ENCODE measurements at regions not wholly inside any gene's neighbourhood (a gene's known extent, or its start where the extent isn't known, plus 50 kb on each side); places are given as distances from the start of the nearest gene placed in this dataset.

DNA sequence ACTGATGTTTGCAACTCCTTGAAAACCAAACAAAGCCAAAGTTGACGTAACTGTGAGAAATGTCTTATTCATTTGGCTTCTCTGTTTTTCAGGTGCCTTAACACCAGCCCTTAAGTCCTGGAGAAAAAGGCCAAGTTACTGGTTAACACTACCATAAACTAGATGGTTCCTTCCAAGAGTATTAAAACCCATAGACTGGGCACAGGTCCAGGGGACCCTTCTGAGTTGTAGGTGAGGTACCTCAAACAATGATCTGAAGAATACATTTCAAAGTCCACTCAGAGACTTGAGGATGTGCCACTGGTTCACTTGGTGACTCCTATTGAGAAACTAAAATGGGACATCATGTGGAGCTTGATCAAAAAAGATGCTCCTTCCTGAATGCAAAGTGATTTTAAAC is 87.0 kb downstream of the NKX6-1 start:
- H3K27ac Mint-ChIP-seq: no peak overlapping the region
- no peaks in the 10 kb centered on the region for H3K9me3 Mint-ChIP-seq
- peaks cover 5% of the 10 kb centered on the region for H3K27me3 Mint-ChIP-seq (ENCODE audit: low read depth)
- H3K36me3 Mint-ChIP-seq (ENCODE audit: low read depth): no peaks in the 10 kb centered on the region
- TF ChIP-seq, protein P1, sequence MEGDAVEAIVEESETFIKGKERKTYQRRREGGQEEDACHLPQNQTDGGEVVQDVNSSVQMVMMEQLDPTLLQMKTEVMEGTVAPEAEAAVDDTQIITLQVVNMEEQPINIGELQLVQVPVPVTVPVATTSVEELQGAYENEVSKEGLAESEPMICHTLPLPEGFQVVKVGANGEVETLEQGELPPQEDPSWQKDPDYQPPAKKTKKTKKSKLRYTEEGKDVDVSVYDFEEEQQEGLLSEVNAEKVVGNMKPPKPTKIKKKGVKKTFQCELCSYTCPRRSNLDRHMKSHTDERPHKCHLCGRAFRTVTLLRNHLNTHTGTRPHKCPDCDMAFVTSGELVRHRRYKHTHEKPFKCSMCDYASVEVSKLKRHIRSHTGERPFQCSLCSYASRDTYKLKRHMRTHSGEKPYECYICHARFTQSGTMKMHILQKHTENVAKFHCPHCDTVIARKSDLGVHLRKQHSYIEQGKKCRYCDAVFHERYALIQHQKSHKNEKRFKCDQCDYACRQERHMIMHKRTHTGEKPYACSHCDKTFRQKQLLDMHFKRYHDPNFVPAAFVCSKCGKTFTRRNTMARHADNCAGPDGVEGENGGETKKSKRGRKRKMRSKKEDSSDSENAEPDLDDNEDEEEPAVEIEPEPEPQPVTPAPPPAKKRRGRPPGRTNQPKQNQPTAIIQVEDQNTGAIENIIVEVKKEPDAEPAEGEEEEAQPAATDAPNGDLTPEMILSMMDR (IDR thresholded peaks at IDR 0.05; ENCODE audit: unreplicated experiment in 3 of 3): no peak
- H3K4me1 Mint-ChIP-seq: peaks cover 4% of the 10 kb centered on the region
- H3K4me3 Mint-ChIP-seq: no peak overlapping the region

DNA sequence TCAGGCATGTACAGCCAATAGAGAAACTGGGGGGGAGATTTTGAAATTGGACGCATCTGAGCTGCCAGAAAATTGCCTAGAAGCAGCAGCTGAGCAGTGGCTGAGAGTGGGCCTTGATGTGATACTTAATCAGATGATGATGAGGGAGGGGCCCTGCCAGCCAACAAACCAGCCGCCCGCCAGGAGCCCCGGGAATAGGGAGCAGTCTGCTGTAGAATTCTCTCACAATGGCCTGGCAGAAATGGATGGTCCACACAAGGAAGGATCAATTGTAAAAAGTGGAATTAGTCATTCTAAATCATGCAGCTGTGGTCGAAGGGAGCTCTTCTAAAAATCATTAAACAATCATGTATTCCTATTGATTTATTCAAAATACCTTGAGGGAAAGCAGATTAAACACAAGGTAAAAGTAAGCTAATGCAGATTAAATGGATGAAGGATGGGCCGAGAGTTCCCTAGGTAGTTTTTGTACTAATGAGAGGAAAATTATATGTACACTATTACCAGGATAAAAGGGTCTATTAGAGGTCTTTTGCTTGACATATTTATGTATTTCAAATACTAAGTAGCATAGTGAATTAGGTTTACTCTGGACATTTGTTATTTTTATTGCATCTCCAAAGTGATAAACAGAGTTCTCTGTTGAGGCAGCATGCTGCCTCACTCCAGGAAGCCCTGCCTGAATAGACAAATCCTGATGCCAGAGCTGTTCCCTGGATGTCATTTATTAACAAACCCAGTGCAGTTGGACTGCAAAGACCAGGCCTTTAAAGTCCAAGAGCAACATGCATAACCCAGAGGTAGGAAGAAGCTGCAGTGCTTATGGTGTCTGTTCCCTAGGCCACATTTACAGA is 91.3 kb downstream of the NKX6-1 start:
- Mint-ChIP-seq H3K4me1 (peaks cover 9% of the 10 kb centered on the region), H3K9me3 (no peaks in the 10 kb centered on the region), H3K27ac (no peak overlapping the region), H3K36me3 (ENCODE audit: low read depth) (no peaks in the 10 kb centered on the region), H3K4me3 (no peak overlapping the region), H3K27me3 (ENCODE audit: low read depth) (peaks cover 3% of the 10 kb centered on the region)
- TF ChIP-seq, protein P1 (IDR thresholded peaks at IDR 0.05; ENCODE audit: unreplicated experiment in 3 of 3): no peak

DNA sequence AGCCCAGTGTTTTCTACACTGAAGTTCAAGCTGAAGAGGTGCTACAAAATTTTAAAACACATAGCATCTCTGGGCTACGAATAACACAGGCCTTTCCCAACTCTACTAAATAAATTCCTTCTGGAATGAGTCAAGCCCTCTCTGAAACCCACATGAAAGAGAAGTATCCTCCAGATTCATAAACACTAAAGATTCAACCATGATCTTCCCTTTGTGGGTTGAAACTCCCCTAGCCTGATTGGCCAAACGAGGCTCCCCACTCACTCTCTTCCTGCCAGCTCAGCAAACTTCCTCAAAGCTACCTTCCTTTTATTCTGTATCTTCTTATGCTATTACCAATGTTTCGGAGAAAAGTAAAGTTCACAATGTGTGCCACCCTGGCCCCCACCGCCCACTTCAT is 95.4 kb downstream of the NKX6-1 start:
- H3K36me3 Mint-ChIP-seq (ENCODE audit: low read depth): no peaks in the 10 kb centered on the region
- no peak overlapping the region for H3K27ac Mint-ChIP-seq
- TF ChIP-seq, protein P1 (IDR thresholded peaks at IDR 0.05; ENCODE audit: unreplicated experiment in 3 of 3): no peak
- H3K4me3 Mint-ChIP-seq: no peak overlapping the region
- no peaks in the 10 kb centered on the region for H3K9me3 Mint-ChIP-seq
- peaks cover 3% of the 10 kb centered on the region for H3K27me3 Mint-ChIP-seq (ENCODE audit: low read depth)
- H3K4me1 Mint-ChIP-seq: peaks cover 20% of the 10 kb centered on the region

DNA sequence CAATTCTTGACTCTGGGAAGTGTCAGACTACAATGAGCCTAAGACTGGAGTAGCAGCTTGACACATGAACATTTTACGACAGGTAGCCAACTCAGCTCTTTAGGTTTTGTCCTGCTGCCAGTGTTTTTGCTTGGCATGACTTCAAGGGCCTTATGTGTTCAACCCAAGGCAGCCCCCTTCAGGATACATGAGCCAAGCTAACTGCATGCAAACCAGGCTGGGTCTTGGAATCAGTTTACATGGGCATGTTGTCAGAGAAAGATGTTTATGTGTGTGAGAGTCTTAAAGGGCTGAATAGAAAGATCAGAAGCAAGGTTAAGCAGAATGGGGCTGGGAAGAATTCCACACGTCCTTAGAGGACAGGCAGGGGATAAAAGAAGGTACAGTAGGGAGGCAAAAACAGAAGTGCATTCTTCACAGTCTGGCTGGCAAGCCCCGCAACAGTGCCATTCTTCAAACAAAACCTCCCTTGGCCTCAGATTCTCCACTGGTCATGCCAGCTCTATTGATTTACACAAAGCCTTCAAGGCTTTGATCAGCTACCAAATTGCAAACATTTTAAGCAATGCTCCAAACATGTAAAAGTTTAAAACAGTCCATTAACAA is 97.3 kb downstream of the NKX6-1 start:
- Mint-ChIP-seq H3K27me3 (ENCODE audit: low read depth) (peaks cover 3% of the 10 kb centered on the region), H3K27ac (peak overlapping the region in 2 of 3 experiments; percentile 2 to 37)

DNA sequence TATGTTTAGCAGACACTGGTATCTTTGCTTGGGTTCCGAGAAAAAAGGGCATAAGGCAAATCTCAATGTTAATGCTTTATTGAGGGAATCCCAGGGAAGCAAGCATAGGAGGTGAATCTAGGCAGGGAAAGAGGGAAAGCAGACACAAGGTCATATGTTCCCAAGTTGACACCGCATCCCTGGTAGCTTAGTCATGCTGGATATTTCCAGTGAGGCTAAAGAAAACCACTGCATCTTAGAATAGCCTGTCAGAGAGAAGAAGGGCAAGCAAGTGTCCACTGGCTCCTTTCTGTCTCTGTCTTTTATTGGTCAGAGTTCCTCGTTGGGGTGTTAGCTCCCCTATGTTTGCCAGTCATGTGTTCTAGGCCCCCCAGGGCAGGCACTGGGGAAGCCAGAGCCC is 104.7 kb downstream of the NKX6-1 start:
- no peaks in the 10 kb centered on the region for H3K4me1 Mint-ChIP-seq
- H3K9me3 Mint-ChIP-seq: no peaks in the 10 kb centered on the region
- H3K27ac Mint-ChIP-seq: no peak overlapping the region
- TF ChIP-seq, protein P1 (IDR thresholded peaks at IDR 0.05; ENCODE audit: unreplicated experiment in 3 of 3): no peak
- no peak overlapping the region for H3K4me3 Mint-ChIP-seq
- no peaks in the 10 kb centered on the region for H3K36me3 Mint-ChIP-seq (ENCODE audit: low read depth)
- H3K27me3 Mint-ChIP-seq (ENCODE audit: low read depth): peaks cover 6% of the 10 kb centered on the region

More for the DNA sequence above, 97.3 kb downstream of the NKX6-1 start:
- Mint-ChIP-seq H3K36me3 (ENCODE audit: low read depth) (no peaks in the 10 kb centered on the region), H3K4me1 (peaks cover 16% of the 10 kb centered on the region), H3K4me3 (no peak overlapping the region), H3K9me3 (no peaks in the 10 kb centered on the region)
- TF ChIP-seq, protein P1 (IDR thresholded peaks at IDR 0.05; ENCODE audit: unreplicated experiment in 3 of 3): peak in 1 of 3 experiments; percentile 11
